H1 (cell line): ENCODE measurements at regions not wholly inside any gene's neighbourhood (a gene's known extent, or its start where the extent isn't known, plus 50 kb on each side); places are given as distances from the start of the nearest gene placed in this dataset.

Experiments
- CTCF ChIA-PET: fragments of 300-600 bp; sonication (Branson Sonifier 250); formaldehyde crosslinking; loops from one replicate; lab custom pipeline; 2021; ENCODE audit not compliant: partially characterized antibody; lab: Charles Lee
- POLR2A ChIA-PET: fragments of 300-600 bp; sonication (Branson Sonifier 250); formaldehyde crosslinking; loops from one replicate; lab custom pipeline; 2021; ENCODE audit warnings: inconsistent platforms; ENCODE audit not compliant: partially characterized antibody; lab: Charles Lee
- DNase-seq, 2 experiments: peaks; one replicate each; pipeline versions ENCODE4 v3.0.0 to v3.0.0-alpha.2; 2010 to 2022; ENCODE audit warnings: low spot score in 2 of 2, low read depth in 1 of 2, mixed read lengths in 1 of 2
- FAIRE-seq: peaks from 2 replicates; lab custom pipeline; 2011; peaks lifted over from hg19 to GRCh38; lab: Jason Lieb, UNC
- H2AFZ ChIP-seq: 2 replicates; pipeline ENCODE4 v1.8.1; 2012; ENCODE audit warnings: low read length, inconsistent platforms
- H2AK5ac ChIP-seq: 2 replicates; pipeline ENCODE4 v1.6.1; 2013; ENCODE audit warnings: low read depth, low read length
- H2BK120ac ChIP-seq: replicated peaks from 2 replicates; pipeline ENCODE3; 2013; ENCODE audit warnings: low read depth, low read length, inconsistent platforms
- H2BK12ac ChIP-seq: 2 replicates; pipeline ENCODE4 v1.6.1; 2013; ENCODE audit warnings: low read depth, low read length
- H2BK15ac ChIP-seq: 2 replicates; pipeline ENCODE4 v1.6.1; 2013; ENCODE audit warnings: low read length
- H2BK20ac ChIP-seq: 2 replicates; pipeline ENCODE4 v1.6.1; 2013; ENCODE audit warnings: low read length
- H2BK5ac ChIP-seq: 2 replicates; pipeline ENCODE4 v1.6.1; 2013; ENCODE audit warnings: low read depth, low read length
- H3K14ac ChIP-seq: 2 replicates; pipeline ENCODE4 v1.6.1; 2013; ENCODE audit warnings: inconsistent platforms; ENCODE audit not compliant: insufficient read length
- H3K18ac ChIP-seq: 2 replicates; pipeline ENCODE4 v1.6.1; 2013; ENCODE audit warnings: low read length; ENCODE audit errors: extremely low read depth
- H3K23ac ChIP-seq: 2 replicates; pipeline ENCODE4 v1.6.1; 2013; ENCODE audit warnings: inconsistent platforms; ENCODE audit not compliant: insufficient read length
- H3K23me2 ChIP-seq: 2 replicates; pipeline ENCODE4 v1.6.1; 2013; ENCODE audit warnings: low read depth, low read length
- H3K27ac ChIP-seq: 2 replicates; pipeline ENCODE4 v1.6.1; 2011; ENCODE audit warnings: low read depth, low read length, inconsistent platforms
- H3K27me3 ChIP-seq, 4 experiments: replicated peaks in 1 of 4; 1 replicate in 1 of 4; 2 replicates in 3 of 4; pipeline versions ENCODE4 v1.6.1 to v1.8.1; 2011 to 2013; ENCODE audit warnings: low read length in 3 of 4, mild to moderate bottlenecking in 3 of 4, inconsistent platforms in 2 of 4, mixed read lengths in 2 of 4, moderate library complexity in 1 of 4; ENCODE audit not compliant: control insufficient read depth in 3 of 4, insufficient read depth in 3 of 4; ENCODE audit errors: extremely low read depth in 1 of 4
- H3K36me3 ChIP-seq, 4 experiments: 2 replicates each; pipeline versions ENCODE4 v1.6.1 to v1.8.1; 2011 to 2013; ENCODE audit warnings: mild to moderate bottlenecking in 4 of 4, low read length in 3 of 4, moderate library complexity in 2 of 4, control low read depth in 1 of 4, inconsistent platforms in 1 of 4; ENCODE audit not compliant: insufficient read depth in 4 of 4, control insufficient read depth in 2 of 4
- H3K4ac ChIP-seq: replicated peaks from 2 replicates; pipeline ENCODE3; 2013; ENCODE audit warnings: low read length, low read depth, mixed read lengths, inconsistent platforms; ENCODE audit not compliant: insufficient read length
- H3K4me1 ChIP-seq, 4 experiments: replicated peaks in 1 of 4; 1 replicate in 1 of 4; 2 replicates in 3 of 4; pipeline versions ENCODE4 v1.6.1 to v1.8.1; 2011 to 2013; ENCODE audit warnings: low read length in 3 of 4, inconsistent platforms in 2 of 4, mixed read lengths in 1 of 4; ENCODE audit not compliant: insufficient read depth in 4 of 4, control insufficient read depth in 3 of 4
- H3K4me2 ChIP-seq, 2 experiments: 2 replicates each; pipeline versions ENCODE4 v1.6.1 to v1.8.1; 2011 to 2013; ENCODE audit warnings: low read depth in 2 of 2, low read length in 2 of 2, control low read depth in 1 of 2, inconsistent platforms in 1 of 2, mild to moderate bottlenecking in 1 of 2; ENCODE audit not compliant: insufficient read depth in 1 of 2
- H3K4me3 ChIP-seq, 4 experiments: fragments of 200-600, 300-600 bp in 1 of 4; sonication (generic), shearing (Covaris generic), sonication (Bioruptor Twin) in 1 of 4; 2 replicates each; pipeline versions ENCODE4 v1.5.1 to v1.8.1; 2011 to 2016; ENCODE audit warnings: low read length in 4 of 4, low read depth in 3 of 4, control low read depth in 2 of 4, inconsistent platforms in 2 of 4, mild to moderate bottlenecking in 2 of 4, mixed read lengths in 1 of 4, moderate library complexity in 1 of 4; ENCODE audit not compliant: insufficient read depth in 2 of 4; ENCODE audit errors: extremely low read depth in 1 of 4
- H3K56ac ChIP-seq: replicated peaks from 2 replicates; pipeline ENCODE3; 2013; ENCODE audit warnings: low read depth, mild to moderate bottlenecking, mixed read lengths, low read length, inconsistent platforms; ENCODE audit not compliant: insufficient read length
- H3K79me1 ChIP-seq: 2 replicates; pipeline ENCODE4 v1.6.1; 2013; ENCODE audit warnings: low read depth, low read length, control low read depth
- H3K79me2 ChIP-seq, 2 experiments: 2 replicates each; pipeline versions ENCODE4 v1.6.1 to v1.8.1; 2012 to 2013; ENCODE audit warnings: low read length in 2 of 2, mild to moderate bottlenecking in 2 of 2, inconsistent platforms in 1 of 2; ENCODE audit not compliant: insufficient read depth in 2 of 2, control insufficient read depth in 1 of 2
- H3K9ac ChIP-seq, 4 experiments: replicated peaks in 1 of 4; 1 replicate in 1 of 4; 2 replicates in 3 of 4; pipeline versions ENCODE4 v1.6.1 to v1.8.1; 2011 to 2013; ENCODE audit warnings: low read depth in 3 of 4, low read length in 3 of 4, control low read depth in 2 of 4, mild to moderate bottlenecking in 2 of 4, moderate library complexity in 2 of 4, inconsistent platforms in 1 of 4; ENCODE audit errors: extremely low read depth in 1 of 4
- H3K9me3 ChIP-seq, 2 experiments: 2 replicates each; pipeline versions ENCODE4 v1.6.1 to v1.8.1; 2012 to 2013; ENCODE audit warnings: mild to moderate bottlenecking in 2 of 2, moderate library complexity in 2 of 2, control low read depth in 1 of 2, inconsistent platforms in 1 of 2, low read depth in 1 of 2, low read length in 1 of 2, mixed read lengths in 1 of 2; ENCODE audit not compliant: insufficient read depth in 2 of 2
- H4K20me1 ChIP-seq, 2 experiments: replicated peaks in 1 of 2; 2 replicates each; pipeline versions ENCODE3 to v1.8.1; 2011 to 2013; ENCODE audit warnings: inconsistent platforms in 2 of 2, low read length in 2 of 2, mild to moderate bottlenecking in 1 of 2; ENCODE audit not compliant: insufficient read depth in 2 of 2, control insufficient read depth in 1 of 2
- H4K5ac ChIP-seq: 2 replicates; pipeline ENCODE4 v1.6.1; 2013; ENCODE audit warnings: low read length, low read depth, mixed read lengths, inconsistent platforms; ENCODE audit not compliant: insufficient read length
- H4K8ac ChIP-seq: 2 replicates; pipeline ENCODE4 v1.8.0; 2013; ENCODE audit warnings: mild to moderate bottlenecking, moderate library complexity, low read length, inconsistent platforms; ENCODE audit not compliant: insufficient read depth; ENCODE audit errors: extremely low read depth
- H4K91ac ChIP-seq: replicated peaks from 2 replicates; pipeline ENCODE3; 2013; ENCODE audit warnings: low read length, mixed read lengths, inconsistent platforms; ENCODE audit not compliant: insufficient read length
- BACH1 ChIP-seq: IDR thresholded peaks from 2 replicates; pipeline ENCODE4 v1.6.1; 2012; ENCODE audit warnings: low read length, improper control_type of control experiment
- CEBPB ChIP-seq: IDR thresholded peaks from 2 replicates; pipeline ENCODE4 v1.6.1; 2012; ENCODE audit warnings: low read depth, low read length
- FOSL1 ChIP-seq: IDR thresholded peaks from 2 replicates; pipeline ENCODE4 v1.6.1; 2011; ENCODE audit warnings: mild to moderate bottlenecking, low read depth, low read length, moderate library complexity; ENCODE audit not compliant: insufficient read depth
- GABPA ChIP-seq: IDR thresholded peaks from 2 replicates; pipeline ENCODE4 v1.6.1; 2011; ENCODE audit warnings: mild to moderate bottlenecking, low read length, moderate library complexity, borderline replicate concordance; ENCODE audit not compliant: insufficient read depth
- JUND ChIP-seq: IDR thresholded peaks from 2 replicates; pipeline ENCODE4 v1.6.1; 2011; ENCODE audit warnings: mild to moderate bottlenecking, improper control_type of control experiment, low read length
- KDM5A ChIP-seq: fragments of 200-600 bp; IDR thresholded peaks from 2 replicates; pipeline ENCODE4 v1.7.1; 2012; ENCODE audit warnings: mild to moderate bottlenecking, low read length, inconsistent platforms, mixed read lengths
- MAFK ChIP-seq: IDR thresholded peaks from 2 replicates; pipeline ENCODE4 v1.6.1; 2012; ENCODE audit warnings: low read depth, mild to moderate bottlenecking, improper control_type of control experiment, low read length
- POU5F1 ChIP-seq: IDR thresholded peaks from 2 replicates; pipeline ENCODE4 v1.6.1; 2011; ENCODE audit warnings: low read depth, mild to moderate bottlenecking, low read length, moderate library complexity
- RXRA ChIP-seq: IDR thresholded peaks from 2 replicates; pipeline ENCODE4 v1.6.1; 2011; ENCODE audit warnings: low read depth, mild to moderate bottlenecking, low read length, moderate library complexity; ENCODE audit not compliant: insufficient read depth
- YY1 ChIP-seq: IDR thresholded peaks from 2 replicates; pipeline ENCODE4 v1.6.1; 2011; ENCODE audit warnings: low read depth, mild to moderate bottlenecking, low read length
- ZNF274 ChIP-seq: IDR thresholded peaks from 2 replicates; pipeline ENCODE4 v1.7.0; 2012; ENCODE audit warnings: low read length, borderline replicate concordance; ENCODE audit errors: extremely low read depth
- WGBS, 2 experiments: shearing (Covaris generic) in 1 of 2; methylation state at CpG; one replicate each; pipeline versions ENCODE4 v1.1.6 to v1.1.7; 2013 to 2015; ENCODE audit warnings: low lambda C conversion rate in 2 of 2, mixed read lengths in 2 of 2, inconsistent platforms in 1 of 2, low coverage in 1 of 2, missing lambda C conversion rate in 1 of 2; ENCODE audit not compliant: insufficient replicate concordance in 2 of 2, insufficient coverage in 1 of 2, insufficient read length in 1 of 2; ENCODE audit errors: extremely low coverage in 1 of 2, missing lambda C conversion rate in 1 of 2; 5-methylcytosine and 5-hydroxymethylcytosine counted together
- TF ChIP-seq, protein P1 (sequence below): IDR thresholded peaks from 2 replicates; pipeline ENCODE4 v1.6.1; 2011; ENCODE audit warnings: low read length, improper control_type of control experiment
- TF ChIP-seq, protein P2 (sequence below): IDR thresholded peaks from 2 replicates; pipeline ENCODE4 v1.6.1; 2012; ENCODE audit warnings: low read length, inconsistent platforms

DNA sequence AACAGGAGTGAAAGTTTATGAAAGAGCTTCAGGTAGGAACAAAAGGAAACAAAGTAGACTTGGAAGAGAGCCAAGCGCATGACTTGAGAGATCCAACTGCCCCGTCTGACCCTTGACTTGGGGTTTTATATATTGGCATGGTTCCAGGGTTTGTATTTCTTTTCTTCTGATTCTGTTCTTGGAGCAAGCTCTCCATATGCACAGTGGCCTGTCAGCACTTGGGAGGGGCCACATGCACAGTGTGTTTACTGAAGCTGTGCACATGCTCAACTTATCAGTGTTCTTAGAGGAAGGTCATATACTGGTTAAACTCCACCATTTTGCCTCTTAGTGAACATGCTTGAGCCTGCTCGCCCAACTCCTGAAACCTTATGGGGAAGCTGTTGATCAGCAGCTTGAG lies 953.7 kb downstream of the TFAP2A start:
- no peak for DNase-seq
- Histone ChIP-seq H4K5ac (no peak overlapping the region), H2BK20ac (no peak overlapping the region), H3K9ac (no peak overlapping the region), H2AK5ac (no peak overlapping the region), H3K23ac (no peak overlapping the region), H2BK5ac (no peak overlapping the region), H3K9me3 (no peaks in the 10 kb centered on the region), H2AFZ (no peak overlapping the region), H2BK12ac (no peak overlapping the region), H3K79me2 (no peaks in the 10 kb centered on the region), H3K4ac (no peak overlapping the region), H3K14ac (no peak overlapping the region), H3K18ac (no peak overlapping the region), H2BK120ac (no peak overlapping the region), H3K4me3 (no peak overlapping the region), H3K36me3 (no peaks in the 10 kb centered on the region), H3K27ac (no peak overlapping the region), H3K4me1 (peaks cover 0 to 10% (median 7%) of the 10 kb centered on the region in 4 experiments; a peak in 3 of 7 replicates), H3K27me3 (no peaks in the 10 kb centered on the region), H4K8ac (no peak overlapping the region), H3K56ac (no peak overlapping the region), H3K4me2 (no peak overlapping the region), H4K20me1 (no peaks in the 10 kb centered on the region), H2BK15ac (no peak overlapping the region), H3K79me1 (no peaks in the 10 kb centered on the region), H4K91ac (no peak overlapping the region), H3K23me2 (no peaks in the 10 kb centered on the region)
- ChIA-PET POLR2A (no interaction called here), CTCF (interaction anchor here (0.6 kb wide), 1 partner anchor 573 kb away, joined by 3 read pairs; no protein-coding TSS in a partner anchor)
- peak; percentile 58 for FAIRE-seq
- WGBS, 2 experiments, result 97% methylated on average over 3 of the region's 3 CpGs; no CpG with 5 or more reads in 1 of the 2 experiments
- TF ChIP-seq ZNF274 (no peak), FOSL1 (no peak), GABPA (no peak), YY1 (no peak), BACH1 (no peak), CEBPB (no peak), RXRA (no peak), MAFK (no peak), POU5F1 (no peak), KDM5A (no peak), JUND (no peak)
- TF ChIP-seq, protein P1, sequence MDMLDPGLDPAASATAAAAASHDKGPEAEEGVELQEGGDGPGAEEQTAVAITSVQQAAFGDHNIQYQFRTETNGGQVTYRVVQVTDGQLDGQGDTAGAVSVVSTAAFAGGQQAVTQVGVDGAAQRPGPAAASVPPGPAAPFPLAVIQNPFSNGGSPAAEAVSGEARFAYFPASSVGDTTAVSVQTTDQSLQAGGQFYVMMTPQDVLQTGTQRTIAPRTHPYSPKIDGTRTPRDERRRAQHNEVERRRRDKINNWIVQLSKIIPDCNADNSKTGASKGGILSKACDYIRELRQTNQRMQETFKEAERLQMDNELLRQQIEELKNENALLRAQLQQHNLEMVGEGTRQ, result no peak
- TF ChIP-seq, protein P2, sequence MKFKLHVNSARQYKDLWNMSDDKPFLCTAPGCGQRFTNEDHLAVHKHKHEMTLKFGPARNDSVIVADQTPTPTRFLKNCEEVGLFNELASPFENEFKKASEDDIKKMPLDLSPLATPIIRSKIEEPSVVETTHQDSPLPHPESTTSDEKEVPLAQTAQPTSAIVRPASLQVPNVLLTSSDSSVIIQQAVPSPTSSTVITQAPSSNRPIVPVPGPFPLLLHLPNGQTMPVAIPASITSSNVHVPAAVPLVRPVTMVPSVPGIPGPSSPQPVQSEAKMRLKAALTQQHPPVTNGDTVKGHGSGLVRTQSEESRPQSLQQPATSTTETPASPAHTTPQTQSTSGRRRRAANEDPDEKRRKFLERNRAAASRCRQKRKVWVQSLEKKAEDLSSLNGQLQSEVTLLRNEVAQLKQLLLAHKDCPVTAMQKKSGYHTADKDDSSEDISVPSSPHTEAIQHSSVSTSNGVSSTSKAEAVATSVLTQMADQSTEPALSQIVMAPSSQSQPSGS, result no peak
